Astrocyte (in vitro differentiated cells and primary cell): ENCODE measurements at regions not wholly inside any gene's neighbourhood (a gene's known extent, or its start where the extent isn't known, plus 50 kb on each side); places are given as distances from the start of the nearest gene placed in this dataset.

Experiments used
- DNase-seq: peaks from one replicate; pipeline ENCODE4 v3.0.0-alpha.2; 2010; ENCODE audit warnings: low read depth
- FAIRE-seq: peaks from 2 replicates; lab custom pipeline; 2011; peaks lifted over from hg19 to GRCh38; lab: Jason Lieb, UNC
- H2AFZ ChIP-seq: 2 replicates; pipeline ENCODE4 v1.6.0; 2012; ENCODE audit warnings: low read depth, low read length, inconsistent platforms
- H3K27ac ChIP-seq: 2 replicates; pipeline ENCODE4 v1.5.1; 2011; ENCODE audit warnings: low read depth, low read length, inconsistent platforms
- H3K27me3 ChIP-seq: 2 replicates; pipeline ENCODE4 v1.6.0; 2011; ENCODE audit warnings: low read length, inconsistent platforms; ENCODE audit not compliant: insufficient read depth
- H3K36me3 ChIP-seq: 2 replicates; pipeline ENCODE4 v1.5.1; 2011; ENCODE audit warnings: low read length, inconsistent platforms; ENCODE audit not compliant: insufficient read depth
- H3K4me1 ChIP-seq: 2 replicates; pipeline ENCODE4 v1.5.1; 2011; ENCODE audit warnings: low read length, inconsistent platforms; ENCODE audit not compliant: insufficient read depth
- H3K4me2 ChIP-seq: 2 replicates; pipeline ENCODE4 v1.6.0; 2012; ENCODE audit warnings: low read length, inconsistent platforms
- H3K4me3 ChIP-seq: 2 replicates; pipeline ENCODE4 v1.5.1; 2011; ENCODE audit warnings: low read depth, mild to moderate bottlenecking, low read length, inconsistent platforms; ENCODE audit not compliant: insufficient read depth
- H3K79me2 ChIP-seq: 2 replicates; pipeline ENCODE4 v1.6.0; 2012; ENCODE audit warnings: mild to moderate bottlenecking, low read length, inconsistent platforms; ENCODE audit not compliant: insufficient read depth
- H3K9ac ChIP-seq: 2 replicates; pipeline ENCODE4 v1.6.0; 2012; ENCODE audit warnings: mild to moderate bottlenecking, low read length, inconsistent platforms
- H3K9me3 ChIP-seq: 2 replicates; pipeline ENCODE4 v1.5.1; 2012; ENCODE audit warnings: low read depth, mild to moderate bottlenecking, low read length, inconsistent platforms; ENCODE audit not compliant: insufficient read depth
- H4K20me1 ChIP-seq: 2 replicates; pipeline ENCODE4 v1.6.0; 2012; ENCODE audit warnings: low read length, inconsistent platforms; ENCODE audit not compliant: insufficient read depth
- H3K27ac Mint-ChIP-seq: one replicate; pipeline ENCODE4 v1.8.0; 2021; ENCODE audit warnings: mild to moderate bottlenecking, mixed read lengths; ENCODE audit not compliant: unreplicated experiment
- H3K27me3 Mint-ChIP-seq: one replicate; pipeline ENCODE4 v1.8.0; 2021; ENCODE audit warnings: low read depth, mixed read lengths; ENCODE audit not compliant: unreplicated experiment
- H3K36me3 Mint-ChIP-seq: one replicate; pipeline ENCODE4 v1.8.0; 2021; ENCODE audit warnings: low read depth, mixed read lengths; ENCODE audit not compliant: unreplicated experiment
- H3K4me1 Mint-ChIP-seq: one replicate; pipeline ENCODE4 v1.8.0; 2021; ENCODE audit warnings: low read depth, mixed read lengths; ENCODE audit not compliant: unreplicated experiment
- H3K4me3 Mint-ChIP-seq: one replicate; pipeline ENCODE4 v1.8.0; 2021; ENCODE audit warnings: mild to moderate bottlenecking, moderate library complexity, mixed read lengths; ENCODE audit not compliant: unreplicated experiment
- H3K9me3 Mint-ChIP-seq: one replicate; pipeline ENCODE4 v1.8.0; 2021; ENCODE audit warnings: mild to moderate bottlenecking, mixed read lengths; ENCODE audit not compliant: unreplicated experiment
- EZH2 ChIP-seq: IDR thresholded peaks from 2 replicates; pipeline ENCODE4 v1.6.1; 2012; ENCODE audit warnings: mild to moderate bottlenecking, low read length, inconsistent platforms; ENCODE audit not compliant: insufficient read depth
- TF ChIP-seq, protein P1 (sequence below): IDR thresholded peaks from 2 replicates; pipeline ENCODE4 v1.5.1; 2011; ENCODE audit warnings: low read depth, mild to moderate bottlenecking, inconsistent platforms, low read length, moderate library complexity; ENCODE audit not compliant: insufficient read depth

DNA sequence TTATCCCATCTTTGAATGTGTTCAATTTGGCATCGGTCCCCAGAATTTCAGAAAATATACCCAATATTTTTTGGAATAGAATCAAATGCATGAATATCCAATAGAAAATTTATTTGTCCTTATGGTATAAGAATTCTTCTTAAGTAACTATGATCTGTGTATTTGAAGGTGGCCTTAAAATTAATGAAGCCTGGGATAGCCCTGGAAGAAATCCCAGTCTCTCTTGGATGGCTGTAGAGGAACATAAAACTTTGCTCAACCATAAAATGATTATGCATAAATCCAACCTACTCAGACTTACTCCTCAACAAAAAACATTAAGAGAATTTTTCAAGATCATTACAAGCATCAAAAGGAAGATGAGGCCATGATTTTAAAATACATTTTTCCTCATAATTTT lies 269.4 kb upstream of the SMIM31 start:
- DNase-seq (no peak), FAIRE-seq (no peak)
- no peaks in the 10 kb centered on the region for H3K27me3 Mint-ChIP-seq
- H3K9me3 Mint-ChIP-seq: peaks cover 3% of the 10 kb centered on the region
- no peaks in the 10 kb centered on the region for H3K27me3 ChIP-seq
- H3K4me3 ChIP-seq: no peak overlapping the region
- H3K9me3 ChIP-seq: no peaks in the 10 kb centered on the region
- no peak overlapping the region for H3K9ac ChIP-seq
- no peak overlapping the region for H3K27ac Mint-ChIP-seq
- H3K36me3 ChIP-seq: no peaks in the 10 kb centered on the region
- no peaks in the 10 kb centered on the region for H3K79me2 ChIP-seq
- H3K36me3 Mint-ChIP-seq: no peaks in the 10 kb centered on the region
- H3K4me3 Mint-ChIP-seq: no peak overlapping the region
- no peak for TF ChIP-seq EZH2
- TF ChIP-seq, protein P1, sequence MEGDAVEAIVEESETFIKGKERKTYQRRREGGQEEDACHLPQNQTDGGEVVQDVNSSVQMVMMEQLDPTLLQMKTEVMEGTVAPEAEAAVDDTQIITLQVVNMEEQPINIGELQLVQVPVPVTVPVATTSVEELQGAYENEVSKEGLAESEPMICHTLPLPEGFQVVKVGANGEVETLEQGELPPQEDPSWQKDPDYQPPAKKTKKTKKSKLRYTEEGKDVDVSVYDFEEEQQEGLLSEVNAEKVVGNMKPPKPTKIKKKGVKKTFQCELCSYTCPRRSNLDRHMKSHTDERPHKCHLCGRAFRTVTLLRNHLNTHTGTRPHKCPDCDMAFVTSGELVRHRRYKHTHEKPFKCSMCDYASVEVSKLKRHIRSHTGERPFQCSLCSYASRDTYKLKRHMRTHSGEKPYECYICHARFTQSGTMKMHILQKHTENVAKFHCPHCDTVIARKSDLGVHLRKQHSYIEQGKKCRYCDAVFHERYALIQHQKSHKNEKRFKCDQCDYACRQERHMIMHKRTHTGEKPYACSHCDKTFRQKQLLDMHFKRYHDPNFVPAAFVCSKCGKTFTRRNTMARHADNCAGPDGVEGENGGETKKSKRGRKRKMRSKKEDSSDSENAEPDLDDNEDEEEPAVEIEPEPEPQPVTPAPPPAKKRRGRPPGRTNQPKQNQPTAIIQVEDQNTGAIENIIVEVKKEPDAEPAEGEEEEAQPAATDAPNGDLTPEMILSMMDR: no peak
- no peaks in the 10 kb centered on the region for H4K20me1 ChIP-seq
- no peaks in the 10 kb centered on the region for H3K4me1 Mint-ChIP-seq
- no peak overlapping the region for H3K27ac ChIP-seq
- H3K4me2 ChIP-seq: no peak overlapping the region
- H3K4me1 ChIP-seq: no peaks in the 10 kb centered on the region
- H2AFZ ChIP-seq: no peak overlapping the region

DNA sequence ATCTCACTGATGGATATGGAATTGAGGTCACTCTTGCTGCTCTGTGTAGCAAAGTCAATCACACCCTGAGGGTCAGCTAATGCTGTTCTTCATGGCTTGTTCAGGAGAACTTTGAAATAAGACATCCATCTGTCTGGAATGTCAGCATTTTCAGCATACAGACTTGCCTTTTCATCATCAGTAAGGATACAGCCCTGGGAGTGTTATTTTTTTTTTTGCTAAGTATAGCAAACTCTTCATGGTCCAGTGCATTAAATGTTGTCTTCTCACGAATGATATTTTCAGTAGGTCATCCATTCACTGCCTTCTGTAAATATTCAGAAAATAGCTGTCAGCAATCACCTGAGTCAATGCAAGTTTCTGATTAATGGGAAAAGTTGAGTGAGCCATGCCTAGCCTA lies 268.8 kb upstream of the SMIM31 start:
- Mint-ChIP-seq H3K9me3 (peaks cover 3% of the 10 kb centered on the region), H3K4me3 (no peak overlapping the region), H3K4me1 (no peaks in the 10 kb centered on the region), H3K36me3 (no peaks in the 10 kb centered on the region), H3K27ac (no peak overlapping the region), H3K27me3 (no peaks in the 10 kb centered on the region)
- H3K9ac ChIP-seq: no peak overlapping the region
- no peaks in the 10 kb centered on the region for H3K79me2 ChIP-seq
- H4K20me1 ChIP-seq: no peaks in the 10 kb centered on the region
- no peaks in the 10 kb centered on the region for H3K9me3 ChIP-seq
- DNase-seq (no peak), FAIRE-seq (no peak)
- no peaks in the 10 kb centered on the region for H3K4me1 ChIP-seq
- no peaks in the 10 kb centered on the region for H3K36me3 ChIP-seq
- TF ChIP-seq, protein P1: no peak
- TF ChIP-seq EZH2: no peak
- H3K4me3 ChIP-seq: no peak overlapping the region
- no peak overlapping the region for H2AFZ ChIP-seq
- no peak overlapping the region for H3K27ac ChIP-seq
- H3K4me2 ChIP-seq: no peak overlapping the region
- no peaks in the 10 kb centered on the region for H3K27me3 ChIP-seq

DNA sequence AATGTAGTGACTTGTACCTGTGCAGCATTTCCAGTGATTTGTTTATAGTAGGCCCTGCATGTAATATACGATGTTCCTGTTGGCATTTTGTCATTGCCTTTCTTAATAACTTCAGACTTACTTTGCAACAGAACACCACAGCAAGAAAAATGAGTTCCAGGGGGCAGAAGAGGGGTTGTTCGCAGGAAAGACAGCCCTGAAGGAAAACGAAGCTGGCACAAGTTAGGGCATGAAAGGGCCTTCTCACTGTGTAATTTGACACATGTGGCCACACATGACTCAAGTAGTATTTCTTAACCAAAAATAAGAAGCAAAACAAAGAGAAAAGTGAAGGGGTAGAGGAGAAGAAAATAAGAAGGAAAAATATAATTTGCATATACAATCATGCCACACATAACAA lies 265.8 kb upstream of the SMIM31 start:
- no peaks in the 10 kb centered on the region for H3K36me3 Mint-ChIP-seq

More for the DNA sequence above, 265.8 kb upstream of the SMIM31 start:
- no peaks in the 10 kb centered on the region for H3K9me3 ChIP-seq
- no peaks in the 10 kb centered on the region for H3K4me1 ChIP-seq
- H3K9ac ChIP-seq: no peak overlapping the region
- H3K4me3 ChIP-seq: no peak overlapping the region
- H4K20me1 ChIP-seq: no peaks in the 10 kb centered on the region
- H3K27ac ChIP-seq: no peak overlapping the region
- Mint-ChIP-seq H3K9me3 (peaks cover 3% of the 10 kb centered on the region), H3K4me3 (no peak overlapping the region), H3K27me3 (no peaks in the 10 kb centered on the region), H3K4me1 (no peaks in the 10 kb centered on the region), H3K27ac (no peak overlapping the region)
- no peak overlapping the region for H3K4me2 ChIP-seq
- H3K36me3 ChIP-seq: no peaks in the 10 kb centered on the region
- no peak for FAIRE-seq
- H2AFZ ChIP-seq: no peak overlapping the region
- no peak for TF ChIP-seq EZH2
- TF ChIP-seq, protein P1: no peak
- DNase-seq: no peak
- no peaks in the 10 kb centered on the region for H3K27me3 ChIP-seq
- H3K79me2 ChIP-seq: no peaks in the 10 kb centered on the region
